GM23338 (cell line): ENCODE measurements at regions not wholly inside any gene's neighbourhood (a gene's known extent, or its start where the extent isn't known, plus 50 kb on each side); places are given as distances from the start of the nearest gene placed in this dataset.

Experiments used
- ATAC-seq: fragments of 200-7000 bp; cut with Tn5 transposase; 3 replicates; pipeline ENCODE4 v1.9.1; 2020
- DNase-seq: peaks from one replicate; pipeline ENCODE4 v3.0.0-alpha.2; 2015; ENCODE audit warnings: low spot score
- H2AFZ ChIP-seq: fragments of 200-600 bp; sonication (generic); 2 replicates; pipeline ENCODE4 v1.8.0; 2016; ENCODE audit warnings: antibody characterized with exemption, mild to moderate bottlenecking, moderate library complexity
- H3F3A ChIP-seq: fragments of 200-600 bp; sonication (generic); replicated peaks from 2 replicates; pipeline ENCODE4 v1.8.0; 2017; ENCODE audit warnings: antibody characterized with exemption, mixed run types, low read depth
- H3K27ac ChIP-seq: fragments of 200-600 bp; sonication (generic); 2 replicates; pipeline ENCODE4 v1.6.1; 2016; ENCODE audit warnings: low read depth
- H3K27me3 ChIP-seq: fragments of 200-600 bp; sonication (generic); 2 replicates; pipeline ENCODE4 v1.8.0; 2016; ENCODE audit warnings: mild to moderate bottlenecking, mixed run types, moderate library complexity; ENCODE audit not compliant: insufficient read depth
- H3K36me3 ChIP-seq: fragments of 200-600 bp; sonication (generic); 2 replicates; pipeline ENCODE4 v1.8.0; 2016; ENCODE audit warnings: mild to moderate bottlenecking; ENCODE audit not compliant: insufficient read depth
- H3K4me1 ChIP-seq: fragments of 200-600 bp; sonication (generic); 2 replicates; pipeline ENCODE4 v1.8.0; 2016; ENCODE audit warnings: mild to moderate bottlenecking, moderate library complexity; ENCODE audit not compliant: insufficient read depth
- H3K4me2 ChIP-seq: fragments of 200-600 bp; sonication (generic); 2 replicates; pipeline ENCODE4 v1.7.1; 2017; ENCODE audit warnings: mixed run types
- H3K4me3 ChIP-seq: fragments of 200-600 bp; sonication (generic); 2 replicates; pipeline ENCODE4 v1.6.1; 2016; ENCODE audit warnings: mixed run types
- H3K79me2 ChIP-seq: fragments of 200-600 bp; sonication (generic); replicated peaks from 2 replicates; pipeline ENCODE4 v1.8.0; 2017; ENCODE audit warnings: mild to moderate bottlenecking; ENCODE audit not compliant: insufficient read depth
- H3K9me2 ChIP-seq: fragments of 200-600 bp; sonication (generic); 2 replicates; pipeline ENCODE4 v1.8.0; 2017; ENCODE audit not compliant: insufficient read depth
- H4K20me1 ChIP-seq: fragments of 200-600 bp; sonication (generic); replicated peaks from 2 replicates; pipeline ENCODE4 v1.8.0; 2017; ENCODE audit warnings: mild to moderate bottlenecking; ENCODE audit not compliant: insufficient read depth
- H3K27ac Mint-ChIP-seq: 2 replicates; pipeline ENCODE4 v1.8.0; 2020; ENCODE audit warnings: inconsistent platforms, mild to moderate bottlenecking, moderate library complexity, mixed read lengths
- H3K27me3 Mint-ChIP-seq: 3 replicates; pipeline ENCODE4 v1.8.0; 2022; ENCODE audit warnings: low read depth, mild to moderate bottlenecking, moderate library complexity, mixed read lengths, inconsistent platforms; ENCODE audit not compliant: insufficient read depth, poor library complexity
- H3K36me3 Mint-ChIP-seq: 3 replicates; pipeline ENCODE4 v1.8.0; 2021; ENCODE audit warnings: low read depth, mild to moderate bottlenecking, inconsistent platforms, moderate library complexity, mixed read lengths
- H3K4me1 Mint-ChIP-seq: 3 replicates; pipeline ENCODE4 v1.8.0; 2020; ENCODE audit warnings: mild to moderate bottlenecking, inconsistent platforms, mixed read lengths
- H3K4me3 Mint-ChIP-seq: 3 replicates; pipeline ENCODE4 v1.8.0; 2021; ENCODE audit warnings: moderate library complexity, mild to moderate bottlenecking, inconsistent platforms, mixed read lengths
- H3K9me3 Mint-ChIP-seq: 3 replicates; pipeline ENCODE4 v1.8.0; 2020; ENCODE audit warnings: moderate library complexity, mild to moderate bottlenecking, inconsistent platforms, mixed read lengths
- CREB1 ChIP-seq: fragments of 250-450 bp; sonication (Bioruptor Pico); IDR thresholded peaks from 2 replicates; pipeline ENCODE4 v1.5.0; 2020; ENCODE audit warnings: low read depth, mild to moderate bottlenecking, moderate library complexity
- CTCF ChIP-seq, 2 experiments: fragments of 200-600 bp in 1 of 2; sonication (generic) in 1 of 2; conservative IDR thresholded peaks; 2 replicates each; pipeline versions ENCODE4 v1.5.1 to v1.6.1; 2016 to 2017; ENCODE audit warnings: antibody characterized with exemption in 2 of 2, low read depth in 2 of 2, mild to moderate bottlenecking in 2 of 2, moderate library complexity in 1 of 2
- ETS1 ChIP-seq: IDR thresholded peaks from 2 replicates; pipeline ENCODE4 v1.6.1; 2016; ENCODE audit warnings: antibody characterized with exemption
- EZH2phosphoT487 ChIP-seq: fragments of 200-600 bp; sonication (generic); IDR thresholded peaks from one replicate; pipeline ENCODE4 v1.8.1; 2018; ENCODE audit warnings: antibody characterized with exemption; ENCODE audit not compliant: unreplicated experiment
- NANOG ChIP-seq: IDR thresholded peaks from 2 replicates; pipeline ENCODE4 v1.6.1; 2016; ENCODE audit warnings: antibody characterized with exemption, borderline replicate concordance
- REST ChIP-seq: IDR thresholded peaks from one replicate; pipeline ENCODE4 v1.6.1; 2018; ENCODE audit warnings: antibody characterized with exemption; ENCODE audit not compliant: unreplicated experiment
- ZNF331 ChIP-seq: fragments of 250-450 bp; sonication (Bioruptor Pico); IDR thresholded peaks from 2 replicates; pipeline ENCODE4 v1.5.0; 2020; ENCODE audit warnings: low read depth, mild to moderate bottlenecking, moderate library complexity
- ZNF462 ChIP-seq: fragments of 250-450 bp; sonication (Bioruptor Pico); IDR thresholded peaks from 2 replicates; pipeline ENCODE4 v1.5.0; 2020; ENCODE audit warnings: mild to moderate bottlenecking, moderate library complexity

GRCh38 chr2:57443086-57443485, 603.5 kb upstream of the VRK2 start (continued):
- no peak for TF ChIP-seq REST
- TF ChIP-seq CTCF (conservative IDR thresholded peaks at IDR 0.05; ENCODE audit: low read depth in 2 of 2), result no peak
- no peak for TF ChIP-seq EZH2phosphoT487
- TF ChIP-seq CREB1 (CRISPR knock-in tag), result no peak
- TF ChIP-seq NANOG, result no peak
- TF ChIP-seq ETS1, result no peak
- no peak for TF ChIP-seq ZNF331 (CRISPR knock-in tag)

- Histone ChIP-seq H3F3A (no peaks in the 10 kb centered on the region), H4K20me1 (no peaks in the 10 kb centered on the region), H3K9me2 (no peaks in the 10 kb centered on the region), H2AFZ (no peak overlapping the region), H3K27me3 (no peaks in the 10 kb centered on the region), H3K36me3 (no peaks in the 10 kb centered on the region), H3K4me3 (no peak overlapping the region), H3K4me1 (no peaks in the 10 kb centered on the region), H3K27ac (no peak overlapping the region), H3K4me2 (no peak overlapping the region), H3K79me2 (no peaks in the 10 kb centered on the region)
- no peak overlapping the region for H3K27ac Mint-ChIP-seq
- no peak for TF ChIP-seq ZNF462 (CRISPR knock-in tag)
- TF ChIP-seq ETS1, result no peak
- TF ChIP-seq ZNF331 (CRISPR knock-in tag), result no peak
- no peak for TF ChIP-seq EZH2phosphoT487
- H3K9me3 Mint-ChIP-seq, result no peaks in the 10 kb centered on the region
- no peak overlapping the region for H3K4me3 Mint-ChIP-seq
- ATAC-seq (no peak), DNase-seq (no peak)
- H3K27me3 Mint-ChIP-seq, result no peaks in the 10 kb centered on the region
- no peaks in the 10 kb centered on the region for H3K4me1 Mint-ChIP-seq
- H3K36me3 Mint-ChIP-seq, result no peaks in the 10 kb centered on the region
These were observed 602.6 kb upstream of the VRK2 start for GRCh38 chr2:57443973-57444521.
